Subcutaneous abdominal adipose tissue (tissue), 5 donors: ENCODE measurements at regions not wholly inside any gene's neighbourhood (a gene's known extent, or its start where the extent isn't known, plus 50 kb on each side); places are given as distances from the start of the nearest gene placed in this dataset.
A peak's percentile ranks its signal among the peaks of the same experiment; 100 is the strongest.

Source experiments
- H3K27ac ChIP-seq: one replicate; pipeline ENCODE4 v1.7.0; 2013; ENCODE audit warnings: low read depth, mild to moderate bottlenecking, inconsistent platforms, low read length, moderate library complexity
- H3K27me3 ChIP-seq, 5 donors: one replicate each; pipeline ENCODE4 v1.7.0; 2013; ENCODE audit warnings: low read length in 5 of 5, inconsistent platforms in 1 of 5; ENCODE audit not compliant: control insufficient read depth in 5 of 5, insufficient read depth in 4 of 5
- H3K36me3 ChIP-seq, 5 donors: one replicate each; pipeline ENCODE4 v1.7.0; 2013; ENCODE audit warnings: low read length in 5 of 5; ENCODE audit not compliant: control insufficient read depth in 5 of 5, insufficient read depth in 5 of 5
- H3K4me1 ChIP-seq, 5 donors: one replicate each; pipeline ENCODE4 v1.7.0; 2013; ENCODE audit warnings: low read length in 5 of 5, mild to moderate bottlenecking in 3 of 5, moderate library complexity in 1 of 5; ENCODE audit not compliant: control insufficient read depth in 5 of 5, insufficient read depth in 5 of 5
- H3K4me3 ChIP-seq, 5 donors: one replicate each; pipeline ENCODE4 v1.7.0; 2013; ENCODE audit warnings: low read length in 5 of 5, low read depth in 1 of 5
- H3K9ac ChIP-seq, 5 donors: one replicate each; pipeline ENCODE4 v1.7.0; 2013; ENCODE audit warnings: low read length in 5 of 5, mild to moderate bottlenecking in 4 of 5, moderate library complexity in 3 of 5
- H3K9me3 ChIP-seq, 5 donors: one replicate each; pipeline ENCODE4 v1.7.0; 2013; ENCODE audit warnings: low read length in 5 of 5; ENCODE audit not compliant: control insufficient read depth in 5 of 5
- donor health status: healthy.
- donor health status: healthy.
- donor health status: healthy.
- donor health status: healthy.
- donor health status: healthy.

DNA sequence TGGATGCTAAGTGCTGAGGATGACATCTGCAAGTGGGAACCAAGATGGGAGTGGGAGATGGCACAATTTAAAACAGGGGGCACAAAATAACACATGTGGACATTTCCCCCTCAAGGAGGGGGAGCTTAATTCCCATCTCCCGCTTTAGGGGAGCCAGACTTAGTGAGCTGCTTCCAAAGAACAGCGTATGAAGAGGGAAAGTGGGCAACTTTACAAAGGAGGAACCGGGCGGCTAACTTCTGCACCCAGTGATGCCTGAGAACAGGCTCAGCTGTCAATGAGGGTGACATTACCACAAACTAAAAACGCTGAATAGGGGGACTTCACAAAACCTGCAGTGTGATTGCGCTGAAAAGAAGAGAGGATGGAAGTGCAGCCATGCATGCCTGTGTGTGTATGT is 95.5 kb upstream of the NXT1 start:
- no peak overlapping the region for H3K27ac ChIP-seq
- H3K27me3 ChIP-seq: peaks cover 0 to 21% (median 0%) of the 10 kb centered on the region in 5 donors
- H3K9ac ChIP-seq: no peak overlapping the region
- peaks cover 0 to 37% (median 10%) of the 10 kb centered on the region in 5 donors for H3K4me1 ChIP-seq
- no peaks in the 10 kb centered on the region for H3K9me3 ChIP-seq
- H3K4me3 ChIP-seq: no peak overlapping the region
- H3K36me3 ChIP-seq: no peaks in the 10 kb centered on the region

DNA sequence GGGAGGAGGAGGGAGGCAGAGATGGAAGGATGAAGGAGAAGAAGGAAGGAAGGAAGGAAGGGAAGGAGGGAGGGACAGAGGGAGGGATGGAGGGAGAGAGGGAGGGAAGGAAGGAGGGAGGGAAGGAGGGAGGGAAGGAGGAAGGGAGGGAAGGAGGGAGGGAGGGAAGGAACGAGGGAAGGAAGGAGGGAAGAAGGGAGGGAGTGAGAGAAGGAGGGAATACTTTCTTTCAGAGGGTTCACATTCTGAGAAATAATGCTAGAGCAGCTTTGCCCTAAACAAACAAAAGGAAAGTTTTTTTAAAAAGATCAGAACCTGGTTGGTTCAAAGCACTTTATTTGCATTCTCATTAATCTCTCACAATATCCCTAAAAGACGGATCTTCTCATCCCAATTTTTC is 96.1 kb upstream of the NXT1 start:
- Histone ChIP-seq H3K9me3 (no peaks in the 10 kb centered on the region), H3K27ac (no peak overlapping the region), H3K4me1 (peaks cover 0 to 37% (median 10%) of the 10 kb centered on the region in 5 donors), H3K9ac (no peak overlapping the region), H3K27me3 (peaks cover 0 to 22% (median 0%) of the 10 kb centered on the region in 5 donors), H3K4me3 (no peak overlapping the region), H3K36me3 (no peaks in the 10 kb centered on the region)

GRCh38 chr20:23254034-23254433 is 96.6 kb upstream of the NXT1 start:
- H3K9me3 ChIP-seq: no peaks in the 10 kb centered on the region
- no peaks in the 10 kb centered on the region for H3K36me3 ChIP-seq
- no peak overlapping the region for H3K4me3 ChIP-seq
- peaks cover 0 to 24% (median 0%) of the 10 kb centered on the region in 5 donors for H3K27me3 ChIP-seq
- H3K27ac ChIP-seq: no peak overlapping the region
- peaks cover 0 to 35% (median 10%) of the 10 kb centered on the region in 5 donors for H3K4me1 ChIP-seq
- H3K9ac ChIP-seq: no peak overlapping the region

DNA sequence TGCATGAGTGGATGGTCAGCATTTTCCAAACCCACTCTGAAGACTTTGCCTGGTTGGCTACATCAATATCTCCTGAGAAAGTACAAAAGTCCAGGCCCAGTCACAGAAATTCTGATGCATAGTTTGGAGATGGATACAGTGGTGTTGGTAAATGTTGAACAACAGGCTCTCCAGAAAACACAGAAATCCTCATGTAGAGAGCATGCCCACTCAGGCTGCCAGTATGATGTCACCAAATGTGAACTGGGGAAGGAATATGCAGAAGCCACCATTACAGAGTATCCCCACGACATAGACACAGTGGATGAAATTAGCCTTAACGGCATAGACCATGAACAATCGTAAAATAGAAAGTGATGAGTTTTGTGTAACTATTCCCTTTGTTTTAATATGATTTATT is 97.1 kb upstream of the NXT1 start:
- H3K36me3 ChIP-seq: no peaks in the 10 kb centered on the region
- H3K27ac ChIP-seq: no peak overlapping the region
- H3K9me3 ChIP-seq: no peaks in the 10 kb centered on the region
- peaks cover 0 to 30% (median 10%) of the 10 kb centered on the region in 5 donors for H3K4me1 ChIP-seq
- no peak overlapping the region for H3K9ac ChIP-seq
- H3K4me3 ChIP-seq: no peak overlapping the region
- peaks cover 0 to 24% (median 0%) of the 10 kb centered on the region in 5 donors for H3K27me3 ChIP-seq

GRCh38 chr20:23251779-23252178 is 98.8 kb upstream of the NXT1 start:
- Histone ChIP-seq H3K27me3 (peaks cover 0 to 24% (median 0%) of the 10 kb centered on the region in 5 donors), H3K27ac (no peak overlapping the region), H3K36me3 (no peaks in the 10 kb centered on the region), H3K9ac (no peak overlapping the region), H3K9me3 (no peaks in the 10 kb centered on the region), H3K4me1 (peaks cover 4 to 25% (median 10%) of the 10 kb centered on the region in 5 donors), H3K4me3 (no peak overlapping the region)

DNA sequence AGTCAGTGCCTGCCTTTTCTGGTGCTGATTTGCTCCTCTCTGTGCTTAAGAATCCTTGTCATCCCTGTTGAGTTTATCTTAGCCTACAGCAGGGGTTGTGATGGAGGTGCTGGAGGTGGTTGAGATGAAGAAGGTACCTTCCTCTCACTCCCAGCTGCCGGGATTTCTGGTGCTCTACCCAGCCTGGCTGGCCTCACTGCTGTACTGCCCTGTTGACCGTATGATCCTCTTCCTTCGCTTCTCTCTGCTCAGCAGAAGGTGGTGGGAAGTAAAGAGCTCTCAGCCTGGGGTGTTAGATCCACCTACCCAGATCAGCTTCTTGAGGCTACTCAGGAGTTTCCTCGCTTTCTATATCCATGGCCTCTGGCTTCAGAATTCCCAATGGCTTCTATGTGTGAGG is 101.0 kb upstream of the NXT1 start:
- no peaks in the 10 kb centered on the region for H3K36me3 ChIP-seq
- H3K9ac ChIP-seq: no peak overlapping the region
- H3K4me3 ChIP-seq: no peak overlapping the region
- H3K4me1 ChIP-seq: peaks cover 4 to 31% (median 26%) of the 10 kb centered on the region in 5 donors
- H3K27me3 ChIP-seq: peaks cover 0 to 11% (median 0%) of the 10 kb centered on the region in 5 donors
- no peaks in the 10 kb centered on the region for H3K9me3 ChIP-seq
- no peak overlapping the region for H3K27ac ChIP-seq

DNA sequence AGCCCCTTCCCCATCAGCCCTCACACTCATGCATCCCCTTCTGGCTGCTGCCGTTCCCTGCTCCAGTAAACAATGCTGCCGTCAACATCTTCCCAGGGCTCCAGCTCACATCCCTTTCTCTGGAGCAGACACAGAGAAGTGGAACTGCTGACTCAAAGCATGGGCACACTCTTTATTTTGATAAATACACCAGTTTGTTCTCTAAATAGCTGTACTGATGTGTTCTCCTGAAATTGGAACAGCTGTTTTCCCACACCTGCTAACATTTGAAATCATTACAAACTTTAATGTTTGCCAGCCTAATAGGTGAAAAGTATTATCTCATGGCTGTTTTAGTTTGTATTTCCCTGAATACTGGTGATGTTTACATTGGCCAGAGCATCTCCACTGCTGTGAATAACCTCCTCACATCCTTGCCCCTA is 102.1 kb upstream of the NXT1 start:
- H3K4me3 ChIP-seq: no peak overlapping the region
- no peak overlapping the region for H3K9ac ChIP-seq
- no peak overlapping the region for H3K27ac ChIP-seq
- H3K27me3 ChIP-seq: peaks cover 0 to 11% (median 0%) of the 10 kb centered on the region in 5 donors
- H3K36me3 ChIP-seq: no peaks in the 10 kb centered on the region
- no peaks in the 10 kb centered on the region for H3K9me3 ChIP-seq
- peaks cover 4 to 33% (median 26%) of the 10 kb centered on the region in 5 donors for H3K4me1 ChIP-seq

- peak overlapping the region; percentile 44 for H3K27ac ChIP-seq
Observed at GRCh38 chr20:23246717-23247664, 103.6 kb upstream of the NXT1 start.

DNA sequence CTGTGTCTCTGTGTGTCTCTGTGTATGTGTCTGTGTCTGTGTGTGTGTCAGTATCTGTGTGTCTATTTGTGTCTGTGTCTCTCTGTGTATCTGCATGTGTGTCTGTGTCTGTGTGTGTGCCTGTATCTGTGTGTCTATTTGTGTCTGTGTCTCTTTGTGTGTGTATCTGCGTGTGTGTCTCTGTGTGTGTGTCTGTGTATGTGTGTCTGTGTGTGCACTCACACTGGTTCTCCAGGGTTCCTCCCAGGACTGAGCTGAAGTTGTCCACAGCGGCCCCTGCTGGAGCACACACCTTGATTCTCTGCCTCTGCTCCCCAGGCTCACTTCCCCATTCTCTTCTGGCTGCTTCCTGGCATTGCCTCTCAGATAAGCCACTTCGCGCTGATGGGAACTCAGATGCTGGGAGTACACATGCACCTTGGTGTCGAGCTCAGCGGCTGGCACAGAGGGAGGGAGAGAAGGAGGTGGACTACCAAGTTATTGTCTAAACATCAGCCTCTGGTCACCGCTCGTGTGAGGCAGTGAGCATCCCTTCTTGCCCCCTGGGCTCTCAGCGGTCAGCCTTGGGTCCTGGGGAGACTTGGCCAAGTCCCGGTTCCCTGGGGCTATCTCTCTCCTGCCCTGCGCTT is 104.9 kb upstream of the NXT1 start:
- Histone ChIP-seq H3K27ac (no peak overlapping the region), H3K36me3 (no peaks in the 10 kb centered on the region), H3K9ac (no peak overlapping the region), H3K9me3 (no peaks in the 10 kb centered on the region), H3K27me3 (peaks cover 0 to 12% (median 4%) of the 10 kb centered on the region in 5 donors), H3K4me3 (no peak overlapping the region), H3K4me1 (peaks cover 4 to 33% (median 26%) of the 10 kb centered on the region in 5 donors)

More at GRCh38 chr20:23246717-23247664, 103.6 kb upstream of the NXT1 start:
- Histone ChIP-seq H3K9me3 (no peaks in the 10 kb centered on the region), H3K36me3 (no peaks in the 10 kb centered on the region), H3K9ac (no peak overlapping the region), H3K27me3 (peaks cover 0 to 11% (median 0%) of the 10 kb centered on the region in 5 donors), H3K4me3 (no peak overlapping the region), H3K4me1 (peaks cover 4 to 33% (median 26%) of the 10 kb centered on the region in 5 donors)
